ENCODE measurements at regions not wholly inside any gene's neighbourhood (a gene's known extent, or its start where the extent isn't known, plus 50 kb on each side); places are given as distances from the start of the nearest gene placed in this dataset.

GRCh38 chr11:33417121-33417520 lies 159.9 kb downstream of the HIPK3 start (continued):
- TF ChIP-seq ZNF518A (tag by site-specific recombination; conservative IDR thresholded peaks at IDR 0.05; ENCODE audit: low read depth), result no peak

- ChIA-PET CTCF (interaction anchor here (0.6 kb wide), 1 partner anchor 445 kb away, joined by 4 read pairs; no protein-coding TSS in a partner anchor), POLR2A (no interaction called here)
- no peak overlapping the region for H3K27ac ChIP-seq (ENCODE audit: extremely low read depth, low read depth, low read length)
- no peaks in the 10 kb centered on the region for H3K9me3 ChIP-seq (ENCODE audit: control insufficient read depth, insufficient read depth, low read depth, low read length)
- no peak overlapping the region for H3K4me3 ChIP-seq (ENCODE audit: low read depth, low read length)
- no peaks in the 10 kb centered on the region for H3K36me3 ChIP-seq (ENCODE audit: control insufficient read depth in 2 of 2, insufficient read depth in 1 of 2, low read length in 2 of 2)
- no peaks in the 10 kb centered on the region for H3K4me1 ChIP-seq (ENCODE audit: control insufficient read depth, insufficient read depth, low read length)
- no peak for TF ChIP-seq ZSCAN16 (tag by site-specific recombination; IDR thresholded peaks at IDR 0.05)
- TF ChIP-seq AEBP2 (tag by site-specific recombination; IDR thresholded peaks at IDR 0.05; ENCODE audit: borderline replicate concordance), result no peak
- TF ChIP-seq ZNF544 (tag by site-specific recombination; IDR thresholded peaks at IDR 0.05), result no peak
- no peak for TF ChIP-seq ZBTB1 (tag by site-specific recombination; IDR thresholded peaks at IDR 0.05)
- TF ChIP-seq ZFHX2 (tag by site-specific recombination; conservative IDR thresholded peaks at IDR 0.05), result no peak
- TF ChIP-seq ZBTB44 (tag by site-specific recombination; IDR thresholded peaks at IDR 0.05), result no peak
- TF ChIP-seq SP2 (tag by site-specific recombination; IDR thresholded peaks at IDR 0.05), result no peak
- TF ChIP-seq ZNF510 (tag by site-specific recombination; IDR thresholded peaks at IDR 0.05; ENCODE audit: insufficient replicate concordance), result no peak
- no peak for TF ChIP-seq ZSCAN23 (tag by site-specific recombination; IDR thresholded peaks at IDR 0.05)
- no peak for TF ChIP-seq ZBTB21 (tag by site-specific recombination; IDR thresholded peaks at IDR 0.05)
- no peak for TF ChIP-seq KLF10 (tag by site-specific recombination; IDR thresholded peaks at IDR 0.05)
- no peak for TF ChIP-seq PBX3 (CRISPR knock-in tag; IDR thresholded peaks at IDR 0.05)
These were observed 156.1 kb downstream of the HIPK3 start for GRCh38 chr11:33413301-33413700.

- CTCF ChIA-PET, result interaction anchor here (0.8 to 1.0 kb wide), 2 partner anchors 8 to 12 kb away, joined by 3 read pairs; no protein-coding TSS in a partner anchor
- H3K9me3 ChIP-seq (ENCODE audit: control insufficient read depth, insufficient read depth, low read depth, low read length), result no peaks in the 10 kb centered on the region
- no peaks in the 10 kb centered on the region for H3K4me1 ChIP-seq (ENCODE audit: control insufficient read depth, insufficient read depth, low read length)
- POLR2A ChIA-PET, result no interaction called here
- no peak overlapping the region for H3K27ac ChIP-seq (ENCODE audit: extremely low read depth, low read depth, low read length)
- H3K4me3 ChIP-seq (ENCODE audit: low read depth, low read length), result no peak overlapping the region
- H3K36me3 ChIP-seq (ENCODE audit: control insufficient read depth in 2 of 2, insufficient read depth in 1 of 2, low read length in 2 of 2), result no peaks in the 10 kb centered on the region
- no peak for TF ChIP-seq RBAK (tag by site-specific recombination; IDR thresholded peaks at IDR 0.05)
- no peak for TF ChIP-seq KLF17 (tag by site-specific recombination; IDR thresholded peaks at IDR 0.05)
- TF ChIP-seq ZNF626 (tag by site-specific recombination; IDR thresholded peaks at IDR 0.05), result no peak
- no peak for TF ChIP-seq ZNF600 (tag by site-specific recombination; IDR thresholded peaks at IDR 0.05)
- TF ChIP-seq ZNF423 (tag by site-specific recombination; IDR thresholded peaks at IDR 0.05), result no peak
- TF ChIP-seq WT1 (tag by site-specific recombination; IDR thresholded peaks at IDR 0.05), result no peak
- no peak for TF ChIP-seq GLI4 (tag by site-specific recombination; IDR thresholded peaks at IDR 0.05)
- TF ChIP-seq BCL6B (tag by site-specific recombination; IDR thresholded peaks at IDR 0.05), result no peak
- no peak for TF ChIP-seq ZNF121 (tag by site-specific recombination; IDR thresholded peaks at IDR 0.05)
- no peak for TF ChIP-seq YY2 (tag by site-specific recombination; IDR thresholded peaks at IDR 0.05)
These were observed 155.1 kb downstream of the HIPK3 start for GRCh38 chr11:33412241-33412640.

Measured in HEK293 (cell line).